HCT116 (cell line): ENCODE measurements at regions not wholly inside any gene's neighbourhood (a gene's known extent, or its start where the extent isn't known, plus 50 kb on each side); places are given as distances from the start of the nearest gene placed in this dataset.

Experiments
- ATAC-seq: fragments of 200-7000 bp; cut with Tn5 transposase; 2 replicates; pipeline ENCODE4 v1.9.1; 2020; ENCODE audit warnings: mild to moderate bottlenecking, moderate library complexity
- BruUV-seq: library from RNA; stranded (reverse); fragments of 400-500 nt; replicated peaks from 2 replicates; lab custom pipeline; 2021; lab: Mats Ljungman, UMichigan
- CTCF ChIA-PET: fragments of 300-600 bp; sonication (Branson Sonifier 250); formaldehyde crosslinking; loops from one replicate; lab custom pipeline; 2021; ENCODE audit warnings: antibody characterized with exemption; lab: Charles Lee
- POLR2A ChIA-PET: fragments of 300-600, 350-600 bp; sonication (Branson Sonifier 250); formaldehyde crosslinking; loops from one replicate; lab custom pipeline; 2021; ENCODE audit warnings: antibody characterized with exemption; lab: Charles Lee
- RAD21 ChIA-PET, 2 experiments: fragments of 300-600 bp; sonication (Branson Sonifier 250); formaldehyde crosslinking; loops; one replicate each; lab custom pipeline; 2023; ENCODE audit warnings: low total read pairs in 2 of 2; ENCODE audit not compliant: uncharacterized antibody in 2 of 2, unreplicated experiment in 2 of 2, low non-redundant PET in 1 of 2; lab: Charles Lee
- DNase-seq: peaks from one replicate; pipeline ENCODE4 v3.0.0-alpha.2; 2010; ENCODE audit warnings: low read depth, low spot score
- H2AFZ ChIP-seq: fragments of 200-600 bp; shearing (Covaris generic), sonication (generic); 2 replicates; pipeline ENCODE4 v1.6.1; 2017; ENCODE audit warnings: low read depth, mixed run types, mixed read lengths, antibody characterized with exemption, low read length; ENCODE audit not compliant: poor library complexity, severe bottlenecking
- H3K27ac ChIP-seq: 2 replicates; pipeline ENCODE4 v1.5.1; 2012; ENCODE audit warnings: low read depth, low read length
- H3K27me3 ChIP-seq: fragments of 200-600 bp; sonication (generic); 2 replicates; pipeline ENCODE4 v1.6.1; 2016; ENCODE audit warnings: mixed run types, low read length, mixed read lengths; ENCODE audit not compliant: insufficient read depth
- H3K36me3 ChIP-seq, 2 experiments: fragments of 200-500 bp in 1 of 2; fragments of 200-600 bp in 1 of 2; sonication (Bioruptor generic) in 1 of 2; sonication (generic) in 1 of 2; 2 replicates each; pipeline versions ENCODE4 v1.5.1 to v1.6.1; 2014 to 2016; ENCODE audit warnings: low read length in 2 of 2, inconsistent platforms in 1 of 2, mixed read lengths in 1 of 2, mixed run types in 1 of 2; ENCODE audit not compliant: insufficient read depth in 2 of 2, control insufficient read depth in 1 of 2
- H3K4me1 ChIP-seq, 2 experiments: fragments of 200-600 bp in 1 of 2; sonication (generic) in 1 of 2; 2 replicates each; pipeline versions ENCODE4 v1.5.1 to v1.6.1; 2012 to 2017; ENCODE audit warnings: low read length in 2 of 2, inconsistent platforms in 1 of 2, mild to moderate bottlenecking in 1 of 2, mixed read lengths in 1 of 2, mixed run types in 1 of 2, moderate library complexity in 1 of 2; ENCODE audit not compliant: insufficient read depth in 2 of 2, control insufficient read depth in 1 of 2
- H3K4me2 ChIP-seq: fragments of 200-600 bp; sonication (generic); 2 replicates; pipeline ENCODE4 v1.6.1; 2017; ENCODE audit warnings: mixed run types, low read length, mixed read lengths
- H3K4me3 ChIP-seq, 2 experiments: fragments of 200-600 bp in 1 of 2; sonication (generic) in 1 of 2; replicated peaks in 1 of 2; 2 replicates each; pipeline ENCODE4 v1.5.1; 2011 to 2016; ENCODE audit warnings: low read length in 2 of 2, control low read depth in 1 of 2, low read depth in 1 of 2, mild to moderate bottlenecking in 1 of 2, mixed read lengths in 1 of 2, mixed run types in 1 of 2
- H3K79me2 ChIP-seq: fragments of 200-600 bp; sonication (generic); 2 replicates; pipeline ENCODE4 v1.6.1; 2017; ENCODE audit warnings: mild to moderate bottlenecking, mixed run types, low read length, moderate library complexity, mixed read lengths; ENCODE audit not compliant: insufficient read depth
- H3K9ac ChIP-seq: fragments of 200-600 bp; sonication (generic); 2 replicates; pipeline ENCODE4 v1.6.1; 2016; ENCODE audit warnings: low read length, mixed read lengths
- H3K9me2 ChIP-seq: fragments of 200-600 bp; sonication (generic), shearing (Covaris generic); 2 replicates; pipeline ENCODE4 v1.6.1; 2017; ENCODE audit warnings: mixed run types, mild to moderate bottlenecking, moderate library complexity; ENCODE audit not compliant: insufficient read depth
- H3K9me3 ChIP-seq, 2 experiments: fragments of 200-500 bp in 1 of 2; fragments of 200-600 bp in 1 of 2; sonication (Bioruptor generic) in 1 of 2; sonication (generic) in 1 of 2; 2 replicates each; pipeline ENCODE4 v1.6.1; 2014 to 2017; ENCODE audit warnings: low read length in 2 of 2, mixed read lengths in 2 of 2, inconsistent platforms in 1 of 2, low read depth in 1 of 2, mild to moderate bottlenecking in 1 of 2, mixed run types in 1 of 2, moderate library complexity in 1 of 2; ENCODE audit not compliant: control insufficient read depth in 1 of 2, insufficient read depth in 1 of 2
- H4K20me1 ChIP-seq: fragments of 200-600 bp; sonication (generic), shearing (Covaris generic); 2 replicates; pipeline ENCODE4 v1.6.1; 2017; ENCODE audit warnings: mixed run types, mild to moderate bottlenecking, moderate library complexity; ENCODE audit not compliant: insufficient read depth
- CEBPB ChIP-seq: IDR thresholded peaks from 2 replicates; pipeline ENCODE4 v1.6.1; 2012; ENCODE audit warnings: low read depth
- ELF1 ChIP-seq: IDR thresholded peaks from 2 replicates; pipeline ENCODE4 v1.6.1; 2012; ENCODE audit warnings: low read depth, borderline replicate concordance
- TCF7L2 ChIP-seq: IDR thresholded peaks from 2 replicates; pipeline ENCODE4 v1.7.0; 2011; ENCODE audit warnings: borderline replicate concordance, inconsistent platforms; ENCODE audit not compliant: insufficient read depth, insufficient read length; ENCODE audit errors: extremely low read depth
- intact Hi-C: fragments of 100-400 bp; cut with micrococcal nuclease; formaldehyde crosslinking; loops from 2 replicates; pipeline ENCODE4 v1.10.0; 2022
- TF ChIP-seq, protein P1 (sequence below): IDR thresholded peaks from 2 replicates; pipeline ENCODE4 v1.6.1; 2011; ENCODE audit warnings: mild to moderate bottlenecking, low read length, moderate library complexity; ENCODE audit not compliant: insufficient replicate concordance; ENCODE audit errors: extremely low read depth
- TF ChIP-seq, protein P2 (sequence below), 3 experiments: fragments of 200-600 bp in 1 of 3; sonication (generic) in 1 of 3; IDR thresholded peaks in 2 of 3; conservative IDR thresholded peaks in 1 of 3; 2 replicates each; pipeline ENCODE4 v1.5.1; 2012 to 2017; ENCODE audit warnings: low read depth in 2 of 3, low read length in 2 of 3, antibody characterized with exemption in 1 of 3, borderline replicate concordance in 1 of 3, control low read depth in 1 of 3, mild to moderate bottlenecking in 1 of 3, mixed read lengths in 1 of 3, mixed run types in 1 of 3, moderate library complexity in 1 of 3; ENCODE audit not compliant: insufficient read depth in 1 of 3

- Histone ChIP-seq H3K79me2 (no peaks in the 10 kb centered on the region), H3K27me3 (peaks cover 90% of the 10 kb centered on the region), H3K9me2 (no peaks in the 10 kb centered on the region), H3K27ac (no peak overlapping the region), H3K4me2 (no peak overlapping the region), H2AFZ (no peak overlapping the region), H3K4me3 (no peak overlapping the region), H4K20me1 (no peaks in the 10 kb centered on the region), H3K4me1 (no peaks in the 10 kb centered on the region), H3K9me3 (no peaks in the 10 kb centered on the region), H3K9ac (no peak overlapping the region), H3K36me3 (no peaks in the 10 kb centered on the region)
- no peak for DNase-seq
- RAD21 ChIA-PET = no interaction called here
- no peak for TF ChIP-seq TCF7L2
- TF ChIP-seq, protein P1, sequence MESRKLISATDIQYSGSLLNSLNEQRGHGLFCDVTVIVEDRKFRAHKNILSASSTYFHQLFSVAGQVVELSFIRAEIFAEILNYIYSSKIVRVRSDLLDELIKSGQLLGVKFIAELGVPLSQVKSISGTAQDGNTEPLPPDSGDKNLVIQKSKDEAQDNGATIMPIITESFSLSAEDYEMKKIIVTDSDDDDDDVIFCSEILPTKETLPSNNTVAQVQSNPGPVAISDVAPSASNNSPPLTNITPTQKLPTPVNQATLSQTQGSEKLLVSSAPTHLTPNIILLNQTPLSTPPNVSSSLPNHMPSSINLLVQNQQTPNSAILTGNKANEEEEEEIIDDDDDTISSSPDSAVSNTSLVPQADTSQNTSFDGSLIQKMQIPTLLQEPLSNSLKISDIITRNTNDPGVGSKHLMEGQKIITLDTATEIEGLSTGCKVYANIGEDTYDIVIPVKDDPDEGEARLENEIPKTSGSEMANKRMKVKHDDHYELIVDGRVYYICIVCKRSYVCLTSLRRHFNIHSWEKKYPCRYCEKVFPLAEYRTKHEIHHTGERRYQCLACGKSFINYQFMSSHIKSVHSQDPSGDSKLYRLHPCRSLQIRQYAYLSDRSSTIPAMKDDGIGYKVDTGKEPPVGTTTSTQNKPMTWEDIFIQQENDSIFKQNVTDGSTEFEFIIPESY = no peak
- TF ChIP-seq, protein P2, sequence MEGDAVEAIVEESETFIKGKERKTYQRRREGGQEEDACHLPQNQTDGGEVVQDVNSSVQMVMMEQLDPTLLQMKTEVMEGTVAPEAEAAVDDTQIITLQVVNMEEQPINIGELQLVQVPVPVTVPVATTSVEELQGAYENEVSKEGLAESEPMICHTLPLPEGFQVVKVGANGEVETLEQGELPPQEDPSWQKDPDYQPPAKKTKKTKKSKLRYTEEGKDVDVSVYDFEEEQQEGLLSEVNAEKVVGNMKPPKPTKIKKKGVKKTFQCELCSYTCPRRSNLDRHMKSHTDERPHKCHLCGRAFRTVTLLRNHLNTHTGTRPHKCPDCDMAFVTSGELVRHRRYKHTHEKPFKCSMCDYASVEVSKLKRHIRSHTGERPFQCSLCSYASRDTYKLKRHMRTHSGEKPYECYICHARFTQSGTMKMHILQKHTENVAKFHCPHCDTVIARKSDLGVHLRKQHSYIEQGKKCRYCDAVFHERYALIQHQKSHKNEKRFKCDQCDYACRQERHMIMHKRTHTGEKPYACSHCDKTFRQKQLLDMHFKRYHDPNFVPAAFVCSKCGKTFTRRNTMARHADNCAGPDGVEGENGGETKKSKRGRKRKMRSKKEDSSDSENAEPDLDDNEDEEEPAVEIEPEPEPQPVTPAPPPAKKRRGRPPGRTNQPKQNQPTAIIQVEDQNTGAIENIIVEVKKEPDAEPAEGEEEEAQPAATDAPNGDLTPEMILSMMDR (IDR thresholded peaks at IDR 0.05 in 2 of 3, conservative IDR thresholded peaks at IDR 0.05 in 1 of 3; ENCODE audit: borderline replicate concordance in 1 of 3, insufficient read depth in 1 of 3, low read depth in 2 of 3, low read length in 2 of 3) = no peak
- no peak for TF ChIP-seq CEBPB
- TF ChIP-seq ELF1 = no peak
- POLR2A ChIA-PET = no interaction called here
- no peak for ATAC-seq
- intact Hi-C loops = no loop called here
- no TSS peak for BruUV-seq
- CTCF ChIA-PET = no interaction called here
These were observed 146.8 kb upstream of the SYT13 start for GRCh38 chr11:45432910-45433309.
